ENCODE measurements at regions not wholly inside any gene's neighbourhood (a gene's known extent, or its start where the extent isn't known, plus 50 kb on each side); places are given as distances from the start of the nearest gene placed in this dataset.

GRCh38 chr2:20523799-20524187, 76.9 kb downstream of the RHOB start:
- no peak for DNase-seq

GRCh38 chr2:20524412-20525040, 77.7 kb downstream of the RHOB start:
- no peak for DNase-seq

GRCh38 chr2:20525041-20526035, 78.5 kb downstream of the RHOB start:
- DNase-seq: no peak

- no peak for DNase-seq
Measured at GRCh38 chr2:20526160-20526559, 79.3 kb downstream of the RHOB start.

- DNase-seq: no peak
Measured at GRCh38 chr2:20526708-20527107, 79.8 kb downstream of the RHOB start.

GRCh38 chr2:20528713-20529112, 81.8 kb downstream of the RHOB start:
- no peak for DNase-seq

GRCh38 chr2:20530520-20530919, 83.6 kb downstream of the RHOB start:
- DNase-seq: no peak

GRCh38 chr2:20531633-20532262, 84.9 kb downstream of the RHOB start:
- DNase-seq: no peak

GRCh38 chr2:20532634-20533437, 86.0 kb downstream of the RHOB start:
- no peak for DNase-seq

GRCh38 chr2:20533993-20534622, 87.2 kb downstream of the RHOB start:
- no peak for DNase-seq

GRCh38 chr2:20534913-20535801, 88.3 kb downstream of the RHOB start:
- DNase-seq: no peak

- peak; percentile 33 for DNase-seq
Measured at GRCh38 chr2:20536619-20537422, 89.9 kb downstream of the RHOB start.

- DNase-seq: no peak
Measured at GRCh38 chr2:20537423-20538307, 90.8 kb downstream of the RHOB start.

GRCh38 chr2:20538308-20539132, 91.6 kb downstream of the RHOB start:
- DNase-seq: no peak

GRCh38 chr2:20539133-20539719, 92.4 kb downstream of the RHOB start:
- no peak for DNase-seq

- DNase-seq: no peak
Measured at GRCh38 chr2:20539776-20540586, 93.1 kb downstream of the RHOB start.

Measured in NCI-H446 treated with DMSO at 0.1 percent for 48 hours (cell line).